ENCODE measurements at regions not wholly inside any gene's neighbourhood (a gene's known extent, or its start where the extent isn't known, plus 50 kb on each side); places are given as distances from the start of the nearest gene placed in this dataset.

- H4K20me1 ChIP-seq (ENCODE audit: insufficient read depth, low read length), result no peaks in the 10 kb centered on the region
- intact Hi-C loops (cut with micrococcal nuclease; ENCODE audit: unreplicated experiment) (no loop called here), in situ Hi-C loops (cut with HindIII; ENCODE audit: extremely low pct_ligation_motif_present, low pct_unique_long_range_greater_than_20kb) (no loop called here)
- no peak for DNase-seq (ENCODE audit: low spot score)
- no peak overlapping the region for H3K27ac ChIP-seq (ENCODE audit: extremely low read length, insufficient read depth, low read length)
- no peaks in the 10 kb centered on the region; a peak in 1 of 5 replicates for H3K27me3 ChIP-seq (ENCODE audit: control insufficient read depth in 1 of 2, insufficient read depth in 2 of 2, low read length in 2 of 2)
- H3K79me2 ChIP-seq (ENCODE audit: insufficient read depth, low read length), result no peaks in the 10 kb centered on the region
- POLR2A ChIA-PET, result no interaction called here
- no peak overlapping the region for H2AFZ ChIP-seq (ENCODE audit: low read length)
- no peaks in the 10 kb centered on the region for H3K9me3 ChIP-seq (ENCODE audit: low read length)
- ATAC-seq, result no peak; the same call in 2 of the 3 replicates
- CTCF ChIA-PET (ENCODE audit: low intra/inter-chr PET ratio, low total read pairs), result no interaction called here
- no peaks in the 10 kb centered on the region for H3K4me1 ChIP-seq (ENCODE audit: insufficient read depth, low read length)
- no peak for FAIRE-seq
- H3K4me3 ChIP-seq (replicated peaks in 1 of 3; ENCODE audit: insufficient read depth in 1 of 3, low read depth in 2 of 3, low read length in 3 of 3), result no peak overlapping the region
- TF ChIP-seq ZBTB21 (CRISPR knock-in tag; IDR thresholded peaks at IDR 0.05), result no peak
- TF ChIP-seq SRY (CRISPR knock-in tag; IDR thresholded peaks at IDR 0.05), result no peak
- no peak for TF ChIP-seq ZNF883 (CRISPR knock-in tag; IDR thresholded peaks at IDR 0.05; ENCODE audit: not compliant biosample characterization)
- no peak for TF ChIP-seq SMARCC2 (IDR thresholded peaks at IDR 0.05)
- TF ChIP-seq IRF1 (CRISPR knock-in tag; IDR thresholded peaks at IDR 0.05; ENCODE audit: low read depth), result no peak
- TF ChIP-seq GLI4 (CRISPR knock-in tag; IDR thresholded peaks at IDR 0.05; ENCODE audit: borderline replicate concordance), result no peak
- no peak for TF ChIP-seq ZNF839 (CRISPR knock-in tag; IDR thresholded peaks at IDR 0.05; ENCODE audit: borderline replicate concordance)
- TF ChIP-seq FUBP1 (CRISPR knock-in tag; IDR thresholded peaks at IDR 0.05; ENCODE audit: borderline replicate concordance), result no peak
- TF ChIP-seq ZSCAN21 (CRISPR knock-in tag; IDR thresholded peaks at IDR 0.05; ENCODE audit: borderline replicate concordance), result no peak
- no peak for TF ChIP-seq RORA (CRISPR knock-in tag; IDR thresholded peaks at IDR 0.05)
- no peak for TF ChIP-seq ZNF577 (CRISPR knock-in tag; IDR thresholded peaks at IDR 0.05; ENCODE audit: borderline replicate concordance, low read depth)
- TF ChIP-seq ZBTB1 (CRISPR knock-in tag; IDR thresholded peaks at IDR 0.05; ENCODE audit: borderline replicate concordance), result no peak
- TF ChIP-seq PHF21A (CRISPR knock-in tag; IDR thresholded peaks at IDR 0.05), result no peak
- WGBS (ENCODE audit: low lambda C conversion rate), result 8% methylated on average over 5 of the region's 5 CpGs
- BruUV-seq (replicated peaks), result no TSS peak
- H3K9ac ChIP-seq (ENCODE audit: insufficient read depth, low read depth, low read length), result no peak overlapping the region
- no peak overlapping the region for H3K4me2 ChIP-seq (ENCODE audit: low read depth, low read length)
- no peaks in the 10 kb centered on the region for H3K36me3 ChIP-seq (replicated peaks in 1 of 2; ENCODE audit: control insufficient read depth in 1 of 2, insufficient read depth in 2 of 2, low read length in 2 of 2)
Measured at GRCh38 chr1:55396381-55396891, 181.3 kb upstream of the USP24 start.
